Stimulated activated CD8-positive, alpha-beta memory T cell treated with anti-CD3 and anti-CD28 coated beads, Interleukin-12 subunit alpha, Interleukin-12 subunit beta, amount 100 ng/mL, for 4 hours (primary cell): ENCODE measurements at regions not wholly inside any gene's neighbourhood (a gene's known extent, or its start where the extent isn't known, plus 50 kb on each side); places are given as distances from the start of the nearest gene placed in this dataset.
"Not testable (repeated sequence)": the region's sequence is repeated elsewhere in the genome, so short reads cannot be mapped to it uniquely, and the experiment has no call there.

ENCODE experiments used
- DNase-seq: peaks from one replicate; pipeline ENCODE4 v3.0.0-alpha.2; 2020; ENCODE audit warnings: low read depth

DNA sequence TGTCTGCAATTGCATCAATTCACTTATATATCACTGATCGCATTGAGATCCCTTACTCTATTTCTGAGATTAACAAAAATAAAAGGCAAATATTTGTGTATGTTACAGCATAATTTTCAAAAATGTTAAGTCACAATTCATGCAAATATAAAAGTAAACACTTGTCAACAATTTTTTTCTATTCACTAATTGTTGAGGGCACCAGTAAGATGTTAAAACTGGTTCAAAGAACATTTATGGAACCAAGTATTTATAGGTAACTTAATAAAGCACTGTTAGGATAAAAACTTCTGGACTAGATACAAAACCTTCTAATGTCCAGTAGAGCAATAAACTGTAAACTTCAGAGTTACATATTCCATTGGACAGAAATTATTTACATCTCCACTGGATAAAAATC, 586.1 kb upstream of the AUTS2 start:
- no peak for DNase-seq

DNA sequence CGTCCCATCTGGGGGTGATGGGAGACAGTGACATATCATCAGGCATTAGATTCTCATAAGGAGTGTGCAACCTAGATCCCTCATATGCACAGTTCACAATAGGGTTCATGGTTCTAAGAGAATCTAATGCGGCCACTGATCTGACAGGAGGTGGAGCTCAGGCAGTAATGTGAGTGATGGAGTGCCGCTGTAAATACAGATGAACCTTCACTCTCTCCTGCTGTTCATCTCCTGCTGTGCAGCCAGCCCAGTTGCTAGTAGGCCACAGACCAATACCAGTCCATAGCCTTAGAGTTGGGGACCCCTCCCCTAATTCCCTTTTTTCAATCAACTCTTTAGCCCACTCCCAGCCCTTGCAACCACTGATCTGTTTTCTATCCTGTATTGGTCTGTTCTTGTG, 581.1 kb upstream of the AUTS2 start:
- DNase-seq = no peak

GRCh38 chr7:69018200-69018599, 580.1 kb upstream of the AUTS2 start:
- DNase-seq = no peak

GRCh38 chr7:69019437-69019836, 578.8 kb upstream of the AUTS2 start:
- no peak for DNase-seq

DNA sequence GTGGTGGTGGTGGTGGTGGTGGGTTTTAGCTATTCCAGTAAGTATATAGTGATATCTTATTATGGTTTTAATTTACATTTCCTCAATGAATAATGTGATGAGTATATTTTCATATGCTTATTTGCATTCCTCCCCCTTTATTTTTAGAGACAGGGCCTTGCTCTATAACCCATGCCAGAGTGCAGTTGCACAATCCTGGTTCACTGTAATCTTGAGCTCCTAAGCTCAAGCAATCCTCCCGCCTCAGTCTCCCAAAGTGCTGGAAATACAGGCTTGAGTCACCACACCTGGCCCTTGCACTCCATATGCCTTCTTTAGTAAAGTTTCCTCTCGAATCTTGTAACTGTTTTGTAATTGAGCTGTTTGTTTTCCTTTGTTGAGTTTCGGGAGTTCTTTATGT, 577.7 kb upstream of the AUTS2 start:
- DNase-seq = no peak

- no peak for DNase-seq
Observed at GRCh38 chr7:69025249-69025648, 573.0 kb upstream of the AUTS2 start.

- DNase-seq = no peak
Observed at GRCh38 chr7:69032848-69033247, 565.4 kb upstream of the AUTS2 start.

- DNase-seq = no peak
Observed at GRCh38 chr7:69035826-69036225, 562.4 kb upstream of the AUTS2 start.

- no peak for DNase-seq
Observed at GRCh38 chr7:69036301-69036700, 562.0 kb upstream of the AUTS2 start.

DNA sequence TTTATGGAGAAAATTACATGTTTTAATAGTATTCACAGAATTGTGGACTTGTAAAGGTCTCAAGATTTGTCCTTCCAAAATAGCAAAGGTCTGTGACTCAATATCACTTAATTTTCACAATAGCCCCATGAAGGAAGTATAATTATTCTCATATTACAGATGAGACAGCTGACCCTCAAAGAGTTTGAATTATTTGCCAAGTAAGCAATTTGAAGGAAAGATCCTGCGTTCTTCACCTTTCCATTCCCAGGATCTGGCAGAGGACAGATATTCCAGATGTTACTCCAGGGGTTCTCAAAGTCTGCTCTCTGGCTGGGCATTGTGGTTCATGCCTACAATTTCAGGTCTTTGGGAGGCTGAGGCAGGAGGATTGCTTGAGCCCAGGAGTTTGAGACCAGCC, 559.4 kb upstream of the AUTS2 start:
- no peak for DNase-seq

DNA sequence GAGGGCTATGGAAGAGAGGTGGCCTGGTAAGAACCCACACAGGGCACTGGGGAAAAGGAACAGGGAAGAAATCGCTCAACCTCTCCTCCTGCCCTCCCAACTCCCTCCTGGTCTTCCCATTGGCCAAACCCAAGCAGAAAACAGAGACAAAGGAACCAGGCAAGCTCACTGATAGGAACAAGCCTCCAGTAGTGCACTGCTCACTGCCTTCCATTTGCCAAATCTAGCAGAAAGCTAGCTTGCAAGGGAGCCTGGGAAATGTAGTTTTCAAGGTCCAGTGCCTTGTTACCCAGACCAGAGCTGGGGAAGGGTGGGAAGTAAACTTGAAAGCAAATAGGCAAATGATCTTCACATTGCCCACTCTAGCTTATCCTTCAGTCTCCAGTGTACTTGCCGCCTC, 556.1 kb upstream of the AUTS2 start:
- no peak for DNase-seq

DNA sequence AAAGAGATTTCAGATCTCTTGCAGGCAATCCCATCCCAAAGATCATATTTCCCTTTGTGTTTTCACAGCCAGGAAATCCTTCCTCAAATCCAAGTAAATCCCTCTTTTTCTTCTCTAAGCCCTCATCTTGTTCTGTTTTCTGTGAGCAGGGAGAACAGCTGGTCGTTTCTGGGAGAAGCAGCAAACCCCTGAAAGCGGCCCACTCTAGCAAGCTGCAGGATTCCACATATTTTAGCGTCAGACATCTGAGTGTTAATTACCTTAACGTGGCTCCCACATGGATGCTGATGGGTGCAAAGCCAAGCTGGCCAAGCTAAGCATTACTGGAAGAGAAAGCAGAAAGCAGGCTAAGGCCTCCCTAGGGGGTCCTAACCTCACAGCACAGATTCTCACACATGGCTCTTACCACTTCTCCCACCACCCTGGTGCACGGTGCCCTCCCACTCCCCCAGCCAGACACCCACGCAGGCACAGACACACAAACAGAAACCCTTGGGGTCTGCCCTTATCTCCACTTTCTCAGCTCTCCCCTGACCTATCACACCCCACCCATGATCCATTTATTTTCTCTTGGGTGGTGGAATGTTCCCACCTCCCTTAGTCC, 551.0 kb upstream of the AUTS2 start:
- no peak for DNase-seq

DNA sequence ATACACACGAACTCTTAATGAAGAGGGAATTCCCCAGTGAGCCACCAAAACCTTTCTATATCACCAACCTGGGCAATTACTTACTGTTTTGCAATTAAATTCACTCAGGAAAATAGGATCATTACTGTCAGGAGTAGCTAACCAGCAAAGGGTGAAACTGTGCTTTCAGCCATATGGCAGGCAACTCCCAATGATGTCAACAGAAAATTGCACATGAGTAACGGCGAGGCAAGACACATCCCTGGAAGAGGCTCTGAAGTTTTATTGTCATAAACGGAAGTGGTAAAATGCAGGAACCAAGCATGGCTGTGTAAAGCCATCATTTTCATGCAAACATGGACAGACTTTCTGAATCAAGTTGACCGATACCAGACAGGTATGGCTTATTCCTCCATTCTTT, 548.9 kb upstream of the AUTS2 start:
- DNase-seq = no peak

- no peak for DNase-seq
Observed at GRCh38 chr7:69052447-69052846, 545.8 kb upstream of the AUTS2 start.

- DNase-seq = no peak
Observed at GRCh38 chr7:69060516-69060915, 537.8 kb upstream of the AUTS2 start.

- no peak for DNase-seq
Observed at GRCh38 chr7:69062020-69062765, 536.1 kb upstream of the AUTS2 start.

- DNase-seq = no peak
Observed at GRCh38 chr7:69067397-69067796, 530.9 kb upstream of the AUTS2 start.

DNA sequence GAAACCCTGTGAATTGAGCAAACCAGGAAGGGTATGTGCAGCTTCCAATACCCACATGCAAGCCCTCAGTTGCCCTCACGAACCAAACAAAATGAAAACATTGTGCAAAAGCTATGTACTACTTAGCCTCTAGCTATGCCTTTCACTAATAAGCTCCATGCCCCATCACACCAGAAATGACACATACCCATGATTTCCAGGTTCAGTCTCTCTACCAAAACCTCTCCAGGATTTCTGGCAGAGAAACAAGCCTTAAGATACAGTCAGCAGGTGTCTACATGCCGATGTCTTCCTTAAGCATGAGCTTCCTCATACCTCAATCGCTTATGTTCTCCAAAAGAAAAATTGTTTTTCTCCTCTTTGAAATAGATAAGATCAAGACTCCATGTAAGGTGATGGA, 527.8 kb upstream of the AUTS2 start:
- DNase-seq = no peak

GRCh38 chr7:69076566-69076965, 521.7 kb upstream of the AUTS2 start:
- no peak for DNase-seq

DNA sequence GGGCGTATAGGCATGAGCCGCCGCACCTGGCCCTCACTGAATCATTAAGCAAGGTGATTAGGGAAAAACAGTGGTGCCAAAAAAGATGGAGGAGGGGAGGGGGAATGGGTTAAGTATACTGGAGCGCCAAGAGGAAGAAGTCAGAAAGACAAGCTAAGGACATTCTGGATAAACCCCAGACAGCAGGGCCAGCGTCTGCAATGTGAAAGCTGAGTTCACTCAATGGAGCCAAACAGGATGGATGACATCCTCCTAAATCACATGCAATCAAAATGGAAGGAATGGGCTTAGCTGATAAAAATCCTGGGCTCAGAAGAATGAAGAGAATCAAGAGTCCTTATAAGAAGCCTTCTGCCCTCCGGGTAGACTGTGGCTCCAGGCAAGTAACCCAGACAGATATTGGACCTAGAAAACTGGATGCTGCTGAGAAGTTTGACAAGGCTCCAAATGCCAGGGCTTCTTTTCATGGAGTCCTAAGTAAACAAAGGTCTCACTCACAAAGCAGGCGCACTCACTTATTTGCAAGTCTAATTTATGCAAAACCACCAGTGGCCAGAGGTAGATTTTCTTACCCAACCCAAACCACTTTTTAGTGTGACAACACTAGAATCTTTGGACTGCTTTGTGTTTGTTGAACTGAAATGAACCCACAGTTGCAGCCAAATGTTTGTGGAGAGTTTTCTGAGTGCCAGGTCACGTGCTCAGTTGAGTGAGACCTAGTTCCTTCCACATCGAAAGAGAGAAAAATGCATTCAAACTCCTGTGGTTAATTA, 519.1 kb upstream of the AUTS2 start:
- DNase-seq = no peak

- DNase-seq = not testable (repeated sequence)
Observed at GRCh38 chr7:69087281-69087680, 511.0 kb upstream of the AUTS2 start.

GRCh38 chr7:69088185-69088584, 510.1 kb upstream of the AUTS2 start:
- DNase-seq = no peak

DNA sequence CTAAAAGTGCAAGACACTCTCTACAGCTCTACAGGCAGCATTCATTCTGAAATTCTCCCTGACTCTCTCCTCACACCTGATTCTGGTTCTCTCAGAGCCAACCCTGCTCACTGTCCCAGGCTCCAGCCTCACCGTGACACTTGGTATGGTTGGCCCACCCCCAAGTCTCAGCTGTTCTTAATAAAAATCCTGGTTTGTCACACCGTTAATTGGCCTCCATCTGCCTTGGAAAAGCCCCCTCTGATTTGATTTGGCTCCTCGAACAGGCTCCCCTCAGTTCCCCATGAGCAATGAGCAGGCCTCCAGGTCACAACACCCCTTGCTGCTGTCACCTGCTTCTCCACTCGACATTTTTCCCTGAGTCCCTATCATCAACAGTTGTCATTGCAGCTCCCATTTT, 507.3 kb upstream of the AUTS2 start:
- no peak for DNase-seq
